ENCODE measurements at regions not wholly inside any gene's neighbourhood (a gene's known extent, or its start where the extent isn't known, plus 50 kb on each side); places are given as distances from the start of the nearest gene placed in this dataset.
"Not testable (repeated sequence)": the region's sequence is repeated elsewhere in the genome, so short reads cannot be mapped to it uniquely, and the experiment has no call there.

DNA sequence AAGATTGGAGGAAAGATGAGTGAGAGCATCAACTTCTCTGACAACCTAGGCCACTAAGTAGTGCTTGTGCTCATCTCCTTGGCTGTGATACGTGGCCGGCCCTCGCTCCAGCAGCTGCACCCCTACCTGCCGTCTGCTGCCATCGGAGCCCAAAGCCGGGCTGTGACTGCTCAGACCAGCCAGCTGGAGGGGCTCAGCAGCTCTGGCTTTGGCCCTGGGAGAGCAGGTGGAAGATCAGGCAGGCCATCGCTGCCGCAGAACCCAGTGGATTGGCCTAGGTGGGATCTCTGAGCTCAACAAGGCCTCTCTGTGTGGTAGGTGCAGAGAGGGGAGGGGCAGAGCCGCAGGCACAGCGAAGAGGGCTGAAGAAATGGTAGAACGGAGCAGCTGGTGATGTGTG, 54.3 kb upstream of the IQSEC3 start:
- TF ChIP-seq EP300 (IDR thresholded peaks at IDR 0.05; ENCODE audit: low read depth); POLR2A (IDR thresholded peaks at IDR 0.05); POLR2AphosphoS5 (IDR thresholded peaks at IDR 0.05): not testable (repeated sequence)
- TF ChIP-seq, protein P1, sequence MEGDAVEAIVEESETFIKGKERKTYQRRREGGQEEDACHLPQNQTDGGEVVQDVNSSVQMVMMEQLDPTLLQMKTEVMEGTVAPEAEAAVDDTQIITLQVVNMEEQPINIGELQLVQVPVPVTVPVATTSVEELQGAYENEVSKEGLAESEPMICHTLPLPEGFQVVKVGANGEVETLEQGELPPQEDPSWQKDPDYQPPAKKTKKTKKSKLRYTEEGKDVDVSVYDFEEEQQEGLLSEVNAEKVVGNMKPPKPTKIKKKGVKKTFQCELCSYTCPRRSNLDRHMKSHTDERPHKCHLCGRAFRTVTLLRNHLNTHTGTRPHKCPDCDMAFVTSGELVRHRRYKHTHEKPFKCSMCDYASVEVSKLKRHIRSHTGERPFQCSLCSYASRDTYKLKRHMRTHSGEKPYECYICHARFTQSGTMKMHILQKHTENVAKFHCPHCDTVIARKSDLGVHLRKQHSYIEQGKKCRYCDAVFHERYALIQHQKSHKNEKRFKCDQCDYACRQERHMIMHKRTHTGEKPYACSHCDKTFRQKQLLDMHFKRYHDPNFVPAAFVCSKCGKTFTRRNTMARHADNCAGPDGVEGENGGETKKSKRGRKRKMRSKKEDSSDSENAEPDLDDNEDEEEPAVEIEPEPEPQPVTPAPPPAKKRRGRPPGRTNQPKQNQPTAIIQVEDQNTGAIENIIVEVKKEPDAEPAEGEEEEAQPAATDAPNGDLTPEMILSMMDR (IDR thresholded peaks at IDR 0.05): not testable (repeated sequence)
